HepG2 (cell line): ENCODE measurements at regions not wholly inside any gene's neighbourhood (a gene's known extent, or its start where the extent isn't known, plus 50 kb on each side); places are given as distances from the start of the nearest gene placed in this dataset.

Source experiments
- AGO2 ChIP-seq: fragments of 200-400 bp; formaldehyde crosslinking; optimal IDR thresholded peaks from 2 replicates; pipeline ENCODE3; 2017; ENCODE audit warnings: mild to moderate bottlenecking, low read depth, low read length, moderate library complexity
- ATAD3A ChIP-seq: sonication (generic); formaldehyde crosslinking; IDR thresholded peaks from 2 replicates; pipeline ENCODE4 v1.4.0; 2020; ENCODE audit warnings: missing genetic modification reagents
- FOSL2 ChIP-seq: sonication (generic); formaldehyde crosslinking; IDR thresholded peaks from 2 replicates; pipeline ENCODE4 v1.4.0; 2020; ENCODE audit warnings: missing genetic modification reagents
- FOXO1 ChIP-seq: sonication (generic); formaldehyde crosslinking; IDR thresholded peaks from 2 replicates; pipeline ENCODE4 v1.4.0; 2020; ENCODE audit warnings: missing genetic modification reagents
- PAWR ChIP-seq: sonication (generic); formaldehyde crosslinking; IDR thresholded peaks from 2 replicates; pipeline ENCODE4 v1.4.0; 2020; ENCODE audit warnings: missing genetic modification reagents, mild to moderate bottlenecking, borderline replicate concordance
- PHF21A ChIP-seq: sonication (generic); formaldehyde crosslinking; IDR thresholded peaks from 2 replicates; pipeline ENCODE4 v1.5.0; 2020; ENCODE audit warnings: mild to moderate bottlenecking, missing genetic modification reagents
- PPARG ChIP-seq: conservative IDR thresholded peaks from 2 replicates; pipeline ENCODE4 v1.6.1; 2016; ENCODE audit warnings: missing biosample characterization, missing genetic modification reagents
- TMF1 ChIP-seq: sonication (generic); formaldehyde crosslinking; IDR thresholded peaks from 2 replicates; pipeline ENCODE4 v1.8.1; 2022; ENCODE audit warnings: low read depth, missing genetic modification reagents
- TP53 ChIP-seq: sonication (generic); formaldehyde crosslinking; conservative IDR thresholded peaks from 2 replicates; pipeline ENCODE4 v1.4.0; 2020; ENCODE audit warnings: missing genetic modification reagents
- ZFX ChIP-seq: sonication (generic); formaldehyde crosslinking; IDR thresholded peaks from 2 replicates; pipeline ENCODE4 v1.4.0; 2020; ENCODE audit warnings: mild to moderate bottlenecking, low read depth, missing genetic modification reagents, moderate library complexity
- ZMYM3 ChIP-seq: sonication (generic); formaldehyde crosslinking; IDR thresholded peaks from 2 replicates; pipeline ENCODE4 v1.5.1; 2020; ENCODE audit warnings: mild to moderate bottlenecking, missing genetic modification reagents
- ZNF124 ChIP-seq: sonication (generic); formaldehyde crosslinking; IDR thresholded peaks from 2 replicates; pipeline ENCODE4 v1.4.0; 2020; ENCODE audit warnings: missing genetic modification reagents
- ZNF225 ChIP-seq: sonication (generic); formaldehyde crosslinking; IDR thresholded peaks from 2 replicates; pipeline ENCODE4 v1.4.0; 2020; ENCODE audit warnings: mild to moderate bottlenecking, missing genetic modification reagents
- ZNF335 ChIP-seq: sonication (generic); formaldehyde crosslinking; IDR thresholded peaks from 2 replicates; pipeline ENCODE4 v1.4.0; 2020; ENCODE audit warnings: missing genetic modification reagents
- ZNF451 ChIP-seq: sonication (generic); formaldehyde crosslinking; IDR thresholded peaks from 2 replicates; pipeline ENCODE4 v1.5.0; 2020; ENCODE audit warnings: mild to moderate bottlenecking, missing genetic modification reagents
- ZNF496 ChIP-seq: sonication (generic); formaldehyde crosslinking; IDR thresholded peaks from 2 replicates; pipeline ENCODE4 v1.8.1; 2023; ENCODE audit warnings: mild to moderate bottlenecking, moderate library complexity, missing genetic modification reagents; ENCODE audit not compliant: insufficient replicate concordance
- ZNF644 ChIP-seq: IDR thresholded peaks from 2 replicates; pipeline ENCODE4 v1.6.1; 2016; ENCODE audit warnings: low read depth
- ZNF883 ChIP-seq: sonication (generic); formaldehyde crosslinking; IDR thresholded peaks from 2 replicates; pipeline ENCODE4 v1.5.1; 2020; ENCODE audit warnings: mild to moderate bottlenecking, missing genetic modification reagents; ENCODE audit errors: not compliant biosample characterization
- TF ChIP-seq, protein P1 (sequence below): sonication (generic); formaldehyde crosslinking; IDR thresholded peaks from 2 replicates; pipeline ENCODE4 v1.4.0; 2020; ENCODE audit warnings: missing genetic modification reagents, borderline replicate concordance
- TF ChIP-seq, protein P2 (sequence below): IDR thresholded peaks from 2 replicates; pipeline ENCODE4 v1.6.1; 2016; ENCODE audit warnings: mild to moderate bottlenecking
- TF ChIP-seq, protein P3 (sequence below): sonication (generic); formaldehyde crosslinking; IDR thresholded peaks from 2 replicates; pipeline ENCODE4 v1.5.0; 2020; ENCODE audit warnings: mild to moderate bottlenecking, missing genetic modification reagents, borderline replicate concordance
- TF ChIP-seq, protein P4 (sequence below): sonication (generic); formaldehyde crosslinking; IDR thresholded peaks from 2 replicates; pipeline ENCODE4 v1.8.1; 2023; ENCODE audit warnings: missing genetic modification reagents, mild to moderate bottlenecking, borderline replicate concordance
- TF ChIP-seq, protein P5 (sequence below): sonication (generic); formaldehyde crosslinking; IDR thresholded peaks from 2 replicates; pipeline ENCODE4 v1.8.1; 2023; ENCODE audit warnings: mild to moderate bottlenecking, inconsistent platforms, moderate library complexity, missing genetic modification reagents, borderline replicate concordance

DNA sequence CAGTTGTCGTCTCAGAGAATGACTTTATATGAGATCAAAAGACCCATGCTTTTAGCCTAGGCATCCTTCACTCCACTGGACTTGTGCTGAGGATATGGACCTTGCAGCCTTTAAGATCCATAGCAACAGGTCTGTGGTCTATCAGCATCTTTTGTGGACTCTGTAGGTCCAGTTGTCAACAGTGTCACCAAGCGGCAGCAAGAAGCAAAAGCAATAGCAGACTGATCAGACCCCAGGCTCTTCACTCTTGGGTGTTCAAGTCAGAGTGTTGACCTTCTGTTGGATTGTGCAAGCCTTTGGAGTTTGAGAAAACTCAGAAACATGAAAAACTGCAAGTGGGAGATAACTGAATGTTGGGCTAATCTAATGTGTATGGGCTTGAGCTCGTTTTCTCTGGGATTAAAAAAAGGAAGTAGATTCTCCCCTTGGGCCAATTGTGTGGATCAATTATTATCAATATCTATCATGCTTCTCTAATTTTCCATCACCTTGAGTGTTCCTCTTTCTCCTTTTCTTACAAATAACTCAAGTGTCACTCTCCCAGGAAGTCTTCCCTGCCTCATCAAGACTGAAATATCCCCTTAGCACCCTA is 144.2 kb downstream of the LYPLAL1 start (continued):
- TF ChIP-seq ZNF451 = no peak
- TF ChIP-seq, protein P1, sequence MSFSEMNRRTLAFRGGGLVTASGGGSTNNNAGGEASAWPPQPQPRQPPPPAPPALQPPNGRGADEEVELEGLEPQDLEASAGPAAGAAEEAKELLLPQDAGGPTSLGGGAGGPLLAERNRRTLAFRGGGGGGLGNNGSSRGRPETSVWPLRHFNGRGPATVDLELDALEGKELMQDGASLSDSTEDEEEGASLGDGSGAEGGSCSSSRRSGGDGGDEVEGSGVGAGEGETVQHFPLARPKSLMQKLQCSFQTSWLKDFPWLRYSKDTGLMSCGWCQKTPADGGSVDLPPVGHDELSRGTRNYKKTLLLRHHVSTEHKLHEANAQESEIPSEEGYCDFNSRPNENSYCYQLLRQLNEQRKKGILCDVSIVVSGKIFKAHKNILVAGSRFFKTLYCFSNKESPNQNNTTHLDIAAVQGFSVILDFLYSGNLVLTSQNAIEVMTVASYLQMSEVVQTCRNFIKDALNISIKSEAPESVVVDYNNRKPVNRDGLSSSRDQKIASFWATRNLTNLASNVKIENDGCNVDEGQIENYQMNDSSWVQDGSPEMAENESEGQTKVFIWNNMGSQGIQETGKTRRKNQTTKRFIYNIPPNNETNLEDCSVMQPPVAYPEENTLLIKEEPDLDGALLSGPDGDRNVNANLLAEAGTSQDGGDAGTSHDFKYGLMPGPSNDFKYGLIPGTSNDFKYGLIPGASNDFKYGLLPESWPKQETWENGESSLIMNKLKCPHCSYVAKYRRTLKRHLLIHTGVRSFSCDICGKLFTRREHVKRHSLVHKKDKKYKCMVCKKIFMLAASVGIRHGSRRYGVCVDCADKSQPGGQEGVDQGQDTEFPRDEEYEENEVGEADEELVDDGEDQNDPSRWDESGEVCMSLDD (CRISPR knock-in tag) = no peak
- no peak for TF ChIP-seq PAWR (CRISPR knock-in tag)
- no peak for TF ChIP-seq ZNF883 (CRISPR knock-in tag)
- TF ChIP-seq ZMYM3 (CRISPR knock-in tag) = no peak
- no peak for TF ChIP-seq TMF1
- no peak for TF ChIP-seq FOXO1 (CRISPR knock-in tag)
- TF ChIP-seq, protein P2, sequence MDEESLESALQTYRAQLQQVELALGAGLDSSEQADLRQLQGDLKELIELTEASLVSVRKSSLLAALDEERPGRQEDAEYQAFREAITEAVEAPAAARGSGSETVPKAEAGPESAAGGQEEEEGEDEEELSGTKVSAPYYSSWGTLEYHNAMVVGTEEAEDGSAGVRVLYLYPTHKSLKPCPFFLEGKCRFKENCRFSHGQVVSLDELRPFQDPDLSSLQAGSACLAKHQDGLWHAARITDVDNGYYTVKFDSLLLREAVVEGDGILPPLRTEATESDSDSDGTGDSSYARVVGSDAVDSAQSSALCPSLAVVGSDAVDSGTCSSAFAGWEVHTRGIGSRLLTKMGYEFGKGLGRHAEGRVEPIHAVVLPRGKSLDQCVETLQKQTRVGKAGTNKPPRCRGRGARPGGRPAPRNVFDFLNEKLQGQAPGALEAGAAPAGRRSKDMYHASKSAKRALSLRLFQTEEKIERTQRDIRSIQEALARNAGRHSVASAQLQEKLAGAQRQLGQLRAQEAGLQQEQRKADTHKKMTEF (CRISPR knock-in tag) = 0 out of 2 replicates have a peak, but pooled peaks have one; percentile 36
- TF ChIP-seq ZNF124 = no peak
- no peak for TF ChIP-seq TP53 (CRISPR knock-in tag)
- TF ChIP-seq, protein P3, sequence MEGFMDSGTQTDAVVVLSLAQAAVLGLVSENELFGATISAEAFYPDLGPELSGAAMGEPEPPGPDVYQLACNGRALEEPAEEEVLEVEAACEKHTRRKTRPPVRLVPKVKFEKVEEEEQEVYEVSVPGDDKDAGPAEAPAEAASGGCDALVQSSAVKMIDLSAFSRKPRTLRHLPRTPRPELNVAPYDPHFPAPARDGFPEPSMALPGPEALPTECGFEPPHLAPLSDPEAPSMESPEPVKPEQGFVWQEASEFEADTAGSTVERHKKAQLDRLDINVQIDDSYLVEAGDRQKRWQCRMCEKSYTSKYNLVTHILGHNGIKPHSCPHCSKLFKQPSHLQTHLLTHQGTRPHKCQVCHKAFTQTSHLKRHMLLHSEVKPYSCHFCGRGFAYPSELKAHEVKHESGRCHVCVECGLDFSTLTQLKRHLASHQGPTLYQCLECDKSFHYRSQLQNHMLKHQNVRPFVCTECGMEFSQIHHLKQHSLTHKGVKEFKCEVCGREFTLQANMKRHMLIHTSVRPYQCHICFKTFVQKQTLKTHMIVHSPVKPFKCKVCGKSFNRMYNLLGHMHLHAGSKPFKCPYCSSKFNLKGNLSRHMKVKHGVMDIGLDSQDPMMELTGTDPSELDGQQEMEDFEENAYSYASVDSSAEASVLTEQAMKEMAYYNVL (CRISPR knock-in tag) = no peak
- no peak for TF ChIP-seq AGO2
- no peak for TF ChIP-seq PHF21A (CRISPR knock-in tag)
- no peak for TF ChIP-seq ZNF225 (CRISPR knock-in tag)
- no peak for TF ChIP-seq ATAD3A
- no peak for TF ChIP-seq PPARG (CRISPR knock-in tag)
- TF ChIP-seq ZNF496 (CRISPR knock-in tag) = no peak
- TF ChIP-seq, protein P4, sequence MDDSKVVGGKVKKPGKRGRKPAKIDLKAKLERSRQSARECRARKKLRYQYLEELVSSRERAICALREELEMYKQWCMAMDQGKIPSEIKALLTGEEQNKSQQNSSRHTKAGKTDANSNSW (CRISPR knock-in tag) = no peak
- no peak for TF ChIP-seq ZFX (CRISPR knock-in tag)
- TF ChIP-seq ZNF335 (CRISPR knock-in tag) = no peak
- TF ChIP-seq ZNF644 = peak; percentile 71; the same call in 1 of the 2 replicates
- TF ChIP-seq, protein P5, sequence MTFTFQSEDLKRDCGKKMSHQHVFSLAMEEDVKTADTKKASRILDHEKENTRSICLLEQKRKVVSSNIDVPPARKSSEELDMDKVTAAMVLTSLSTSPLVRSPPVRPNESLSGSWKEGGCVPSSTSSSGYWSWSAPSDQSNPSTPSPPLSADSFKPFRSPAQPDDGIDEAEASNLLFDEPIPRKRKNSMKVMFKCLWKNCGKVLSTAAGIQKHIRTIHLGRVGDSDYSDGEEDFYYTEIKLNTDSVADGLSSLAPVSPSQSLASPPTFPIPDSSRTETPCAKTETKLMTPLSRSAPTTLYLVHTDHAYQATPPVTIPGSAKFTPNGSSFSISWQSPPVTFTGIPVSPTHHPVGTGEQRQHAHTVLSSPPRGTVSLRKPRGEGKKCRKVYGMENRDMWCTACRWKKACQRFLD (CRISPR knock-in tag) = no peak
- peak; percentile 29; the same call in 1 of the 2 replicates for TF ChIP-seq FOSL2 (CRISPR knock-in tag)
